ENCODE measurements at regions not wholly inside any gene's neighbourhood (a gene's known extent, or its start where the extent isn't known, plus 50 kb on each side); places are given as distances from the start of the nearest gene placed in this dataset.

DNA sequence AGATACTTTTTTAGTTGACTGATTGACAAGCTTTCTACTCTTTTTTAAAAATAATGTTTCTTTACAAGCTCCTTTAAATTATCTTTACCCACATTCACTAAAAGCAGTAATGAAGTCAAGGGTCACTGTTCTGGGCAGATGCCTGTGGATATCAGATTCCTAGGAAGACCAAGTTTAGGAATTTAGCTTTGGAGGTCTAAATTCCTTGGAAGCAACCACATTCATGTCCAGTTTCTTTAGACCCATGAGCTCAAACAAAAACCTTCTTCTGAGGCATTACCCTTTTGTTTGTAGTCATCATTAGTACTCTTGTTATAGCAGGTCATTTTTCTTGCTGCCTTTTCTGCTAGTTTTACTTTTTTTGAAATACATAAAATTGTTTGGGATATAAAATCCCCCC is 462.9 kb upstream of the JAG1 start:
- TF ChIP-seq, protein P1, sequence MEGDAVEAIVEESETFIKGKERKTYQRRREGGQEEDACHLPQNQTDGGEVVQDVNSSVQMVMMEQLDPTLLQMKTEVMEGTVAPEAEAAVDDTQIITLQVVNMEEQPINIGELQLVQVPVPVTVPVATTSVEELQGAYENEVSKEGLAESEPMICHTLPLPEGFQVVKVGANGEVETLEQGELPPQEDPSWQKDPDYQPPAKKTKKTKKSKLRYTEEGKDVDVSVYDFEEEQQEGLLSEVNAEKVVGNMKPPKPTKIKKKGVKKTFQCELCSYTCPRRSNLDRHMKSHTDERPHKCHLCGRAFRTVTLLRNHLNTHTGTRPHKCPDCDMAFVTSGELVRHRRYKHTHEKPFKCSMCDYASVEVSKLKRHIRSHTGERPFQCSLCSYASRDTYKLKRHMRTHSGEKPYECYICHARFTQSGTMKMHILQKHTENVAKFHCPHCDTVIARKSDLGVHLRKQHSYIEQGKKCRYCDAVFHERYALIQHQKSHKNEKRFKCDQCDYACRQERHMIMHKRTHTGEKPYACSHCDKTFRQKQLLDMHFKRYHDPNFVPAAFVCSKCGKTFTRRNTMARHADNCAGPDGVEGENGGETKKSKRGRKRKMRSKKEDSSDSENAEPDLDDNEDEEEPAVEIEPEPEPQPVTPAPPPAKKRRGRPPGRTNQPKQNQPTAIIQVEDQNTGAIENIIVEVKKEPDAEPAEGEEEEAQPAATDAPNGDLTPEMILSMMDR (conservative IDR thresholded peaks at IDR 0.05; ENCODE audit: low read depth in 2 of 2): no peak
- TF ChIP-seq EZH2 (IDR thresholded peaks at IDR 0.05; ENCODE audit: low read depth, unreplicated experiment) (no peak), CREB1 (CRISPR knock-in tag; IDR thresholded peaks at IDR 0.05; ENCODE audit: low read depth) (no peak), POLR2AphosphoS5 (IDR thresholded peaks at IDR 0.05; ENCODE audit: low read depth) (no peak), EZH2phosphoT487 (IDR thresholded peaks at IDR 0.05; ENCODE audit: unreplicated experiment) (no peak), JUNB (IDR thresholded peaks at IDR 0.05; ENCODE audit: unreplicated experiment) (no peak), ZNF331 (CRISPR knock-in tag; IDR thresholded peaks at IDR 0.05; ENCODE audit: low read depth) (no peak), STAT1 (IDR thresholded peaks at IDR 0.05; ENCODE audit: unreplicated experiment) (no peak), NANOG (IDR thresholded peaks at IDR 0.05; ENCODE audit: borderline replicate concordance) (no peak)
- TF ChIP-seq, protein P2, sequence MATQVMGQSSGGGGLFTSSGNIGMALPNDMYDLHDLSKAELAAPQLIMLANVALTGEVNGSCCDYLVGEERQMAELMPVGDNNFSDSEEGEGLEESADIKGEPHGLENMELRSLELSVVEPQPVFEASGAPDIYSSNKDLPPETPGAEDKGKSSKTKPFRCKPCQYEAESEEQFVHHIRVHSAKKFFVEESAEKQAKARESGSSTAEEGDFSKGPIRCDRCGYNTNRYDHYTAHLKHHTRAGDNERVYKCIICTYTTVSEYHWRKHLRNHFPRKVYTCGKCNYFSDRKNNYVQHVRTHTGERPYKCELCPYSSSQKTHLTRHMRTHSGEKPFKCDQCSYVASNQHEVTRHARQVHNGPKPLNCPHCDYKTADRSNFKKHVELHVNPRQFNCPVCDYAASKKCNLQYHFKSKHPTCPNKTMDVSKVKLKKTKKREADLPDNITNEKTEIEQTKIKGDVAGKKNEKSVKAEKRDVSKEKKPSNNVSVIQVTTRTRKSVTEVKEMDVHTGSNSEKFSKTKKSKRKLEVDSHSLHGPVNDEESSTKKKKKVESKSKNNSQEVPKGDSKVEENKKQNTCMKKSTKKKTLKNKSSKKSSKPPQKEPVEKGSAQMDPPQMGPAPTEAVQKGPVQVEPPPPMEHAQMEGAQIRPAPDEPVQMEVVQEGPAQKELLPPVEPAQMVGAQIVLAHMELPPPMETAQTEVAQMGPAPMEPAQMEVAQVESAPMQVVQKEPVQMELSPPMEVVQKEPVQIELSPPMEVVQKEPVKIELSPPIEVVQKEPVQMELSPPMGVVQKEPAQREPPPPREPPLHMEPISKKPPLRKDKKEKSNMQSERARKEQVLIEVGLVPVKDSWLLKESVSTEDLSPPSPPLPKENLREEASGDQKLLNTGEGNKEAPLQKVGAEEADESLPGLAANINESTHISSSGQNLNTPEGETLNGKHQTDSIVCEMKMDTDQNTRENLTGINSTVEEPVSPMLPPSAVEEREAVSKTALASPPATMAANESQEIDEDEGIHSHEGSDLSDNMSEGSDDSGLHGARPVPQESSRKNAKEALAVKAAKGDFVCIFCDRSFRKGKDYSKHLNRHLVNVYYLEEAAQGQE (IDR thresholded peaks at IDR 0.05; ENCODE audit: unreplicated experiment): no peak

All from GM23338 (cell line).